ENCODE measurements at regions not wholly inside any gene's neighbourhood (a gene's known extent, or its start where the extent isn't known, plus 50 kb on each side); places are given as distances from the start of the nearest gene placed in this dataset.
"Not testable (repeated sequence)": the region's sequence is repeated elsewhere in the genome, so short reads cannot be mapped to it uniquely, and the experiment has no call there.

DNA sequence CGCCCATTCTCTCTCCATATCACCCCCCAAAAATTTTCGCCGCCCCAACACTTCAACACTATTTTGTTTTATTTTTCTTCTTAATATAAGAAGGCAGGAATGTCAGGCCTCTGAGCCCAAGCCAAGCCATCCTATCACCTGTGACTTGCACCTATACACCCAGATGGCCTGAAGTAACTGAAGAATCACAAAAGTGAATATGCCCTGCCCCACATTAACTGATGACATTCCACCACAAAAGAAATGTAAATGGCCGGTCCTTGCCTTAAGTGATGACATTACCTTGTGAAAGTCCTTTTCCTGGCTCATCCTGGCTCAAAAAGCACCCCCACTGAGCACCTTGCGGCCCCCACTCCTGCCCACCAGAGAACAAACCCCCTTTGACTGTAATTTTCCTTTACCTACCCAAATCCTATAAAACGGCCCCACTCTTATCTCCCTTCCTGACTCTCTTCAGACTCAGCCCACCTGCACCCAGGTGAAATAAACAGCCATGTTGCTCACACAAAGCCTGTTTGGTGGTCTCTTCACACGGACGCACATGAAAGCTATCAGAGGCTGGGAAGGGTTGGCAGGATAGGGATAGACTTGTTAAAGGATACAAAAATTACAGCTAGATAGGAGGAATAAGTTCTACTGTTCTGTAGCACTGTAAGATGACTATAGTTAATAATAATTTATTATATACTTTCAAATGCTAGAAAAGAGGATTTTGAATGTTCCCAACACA lies 130.9 kb upstream of the PALMD start:
- TF ChIP-seq CTCF (IDR thresholded peaks at IDR 0.05); ZNF512 (CRISPR knock-in tag; IDR thresholded peaks at IDR 0.05; ENCODE audit: borderline replicate concordance); ZBTB21 (CRISPR knock-in tag; IDR thresholded peaks at IDR 0.05; ENCODE audit: borderline replicate concordance); IRF1 (CRISPR knock-in tag; IDR thresholded peaks at IDR 0.05); TEAD4 (CRISPR knock-in tag; IDR thresholded peaks at IDR 0.05); NR2C2 (CRISPR knock-in tag; IDR thresholded peaks at IDR 0.05); CREB1 (CRISPR knock-in tag; IDR thresholded peaks at IDR 0.05): not testable (repeated sequence)

Measured in WTC11 (cell line).